Tibial nerve (tissue), 4 donors: ENCODE measurements at regions not wholly inside any gene's neighbourhood (a gene's known extent, or its start where the extent isn't known, plus 50 kb on each side); places are given as distances from the start of the nearest gene placed in this dataset.

Experiments used
- DNase-seq, 2 donors: peaks; one replicate each; pipeline ENCODE4 v3.0.0-alpha.2; 2019; ENCODE audit warnings: low spot score in 2 of 2
- H3K27ac ChIP-seq, 4 donors: fragments of 200-600 bp; sonication (generic) in 3 of 4; one replicate each; pipeline ENCODE4 v1.5.1; 2017 to 2019; ENCODE audit warnings: mild to moderate bottlenecking in 1 of 4
- H3K27me3 ChIP-seq, 2 donors: fragments of 200-600 bp; sonication (generic) in 1 of 2; one replicate each; pipeline versions ENCODE4 v1.5.1 to v1.6.0; 2017 to 2019
- H3K36me3 ChIP-seq, 3 donors: fragments of 200-600 bp; sonication (generic); one replicate each; pipeline ENCODE4 v1.5.1; 2018 to 2019
- H3K4me1 ChIP-seq, 4 donors: fragments of 200-600 bp; sonication (generic) in 3 of 4; one replicate each; pipeline ENCODE4 v1.5.1; 2017 to 2019
- H3K4me3 ChIP-seq, 4 donors: fragments of 200-600 bp; sonication (generic) in 3 of 4; one replicate each; pipeline ENCODE4 v1.5.1; 2017 to 2019; ENCODE audit warnings: mild to moderate bottlenecking in 1 of 4, moderate library complexity in 1 of 4
- H3K9me3 ChIP-seq, 4 donors: fragments of 200-600 bp; sonication (generic) in 3 of 4; one replicate each; pipeline ENCODE4 v1.5.1; 2017 to 2019
- EP300 ChIP-seq, 2 donors: sonication (generic); formaldehyde crosslinking; IDR thresholded peaks; one replicate each; pipeline ENCODE4 v1.6.1; 2017; ENCODE audit warnings: antibody characterized with exemption in 2 of 2, mild to moderate bottlenecking in 1 of 2
- POLR2A ChIP-seq, 2 donors: fragments of 450-650 bp; IDR thresholded peaks; one replicate each; pipeline ENCODE4 v1.6.1; 2017; ENCODE audit warnings: antibody characterized with exemption in 2 of 2, mild to moderate bottlenecking in 2 of 2, moderate library complexity in 2 of 2
- WGBS, 2 donors: methylation state at CpG; one replicate each; pipeline ENCODE4 v1.1.5; 2018; 5-methylcytosine and 5-hydroxymethylcytosine counted together
- TF ChIP-seq, protein P1 (sequence below), 5 experiments: fragments of 200-600 bp in 3 of 5; fragments of 450-650 bp in 2 of 5; sonication (generic) in 3 of 5; IDR thresholded peaks; one replicate each; pipeline ENCODE4 v1.5.1; 2016 to 2019; ENCODE audit warnings: antibody characterized with exemption in 5 of 5, mild to moderate bottlenecking in 3 of 5, moderate library complexity in 2 of 5

DNA sequence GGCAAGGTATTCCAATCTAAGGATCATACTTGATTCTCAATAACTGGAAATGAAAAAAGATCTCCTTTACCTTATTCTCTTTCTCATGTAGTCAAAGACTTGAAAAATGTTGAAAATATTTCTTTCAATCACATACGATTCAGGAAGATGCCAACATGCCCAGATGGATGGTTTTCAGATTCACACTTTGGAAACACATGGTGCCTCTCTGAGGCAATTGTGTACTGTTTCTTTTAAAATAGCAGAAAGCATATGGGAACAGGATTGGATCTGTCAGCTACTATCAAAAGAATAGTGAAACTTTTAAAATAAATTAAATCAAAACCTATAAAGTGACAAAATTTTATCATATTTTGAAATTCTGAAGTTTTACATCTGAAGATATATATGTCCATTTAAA is 222.4 kb downstream of the SPRY2 start:
- Histone ChIP-seq H3K4me3 (no peak overlapping the region), H3K4me1 (no peaks in the 10 kb centered on the region), H3K36me3 (no peaks in the 10 kb centered on the region), H3K27me3 (no peaks in the 10 kb centered on the region), H3K9me3 (no peaks in the 10 kb centered on the region), H3K27ac (no peak overlapping the region)
- WGBS, 2 donors, result 94 to 100% methylated on average over 1 of the region's 1 CpG
- TF ChIP-seq EP300 (IDR thresholded peaks at IDR 0.05), result no peak
- TF ChIP-seq POLR2A (IDR thresholded peaks at IDR 0.05), result no peak
- TF ChIP-seq, protein P1, sequence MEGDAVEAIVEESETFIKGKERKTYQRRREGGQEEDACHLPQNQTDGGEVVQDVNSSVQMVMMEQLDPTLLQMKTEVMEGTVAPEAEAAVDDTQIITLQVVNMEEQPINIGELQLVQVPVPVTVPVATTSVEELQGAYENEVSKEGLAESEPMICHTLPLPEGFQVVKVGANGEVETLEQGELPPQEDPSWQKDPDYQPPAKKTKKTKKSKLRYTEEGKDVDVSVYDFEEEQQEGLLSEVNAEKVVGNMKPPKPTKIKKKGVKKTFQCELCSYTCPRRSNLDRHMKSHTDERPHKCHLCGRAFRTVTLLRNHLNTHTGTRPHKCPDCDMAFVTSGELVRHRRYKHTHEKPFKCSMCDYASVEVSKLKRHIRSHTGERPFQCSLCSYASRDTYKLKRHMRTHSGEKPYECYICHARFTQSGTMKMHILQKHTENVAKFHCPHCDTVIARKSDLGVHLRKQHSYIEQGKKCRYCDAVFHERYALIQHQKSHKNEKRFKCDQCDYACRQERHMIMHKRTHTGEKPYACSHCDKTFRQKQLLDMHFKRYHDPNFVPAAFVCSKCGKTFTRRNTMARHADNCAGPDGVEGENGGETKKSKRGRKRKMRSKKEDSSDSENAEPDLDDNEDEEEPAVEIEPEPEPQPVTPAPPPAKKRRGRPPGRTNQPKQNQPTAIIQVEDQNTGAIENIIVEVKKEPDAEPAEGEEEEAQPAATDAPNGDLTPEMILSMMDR (IDR thresholded peaks at IDR 0.05), result no peak
- DNase-seq, result no peak

DNA sequence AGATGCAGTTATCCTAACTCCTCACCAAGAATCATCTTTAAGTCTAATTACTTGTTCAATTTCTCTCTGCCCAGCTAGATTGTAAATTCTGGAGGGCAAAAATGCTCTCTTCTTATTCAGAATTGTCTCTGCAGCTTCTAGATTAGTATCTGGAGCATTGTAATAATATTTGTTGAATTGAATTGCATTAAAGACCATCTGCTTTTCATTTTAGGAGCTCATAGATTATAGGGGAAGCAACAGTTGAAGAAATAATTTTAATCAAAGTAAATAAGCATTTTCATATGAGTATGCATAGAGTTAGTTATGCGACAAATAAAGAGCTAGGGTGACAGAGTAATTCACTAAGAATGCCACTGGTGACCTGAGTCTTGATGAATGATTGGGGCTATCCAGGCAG is 222.8 kb downstream of the SPRY2 start:
- Histone ChIP-seq H3K4me1 (no peaks in the 10 kb centered on the region), H3K27ac (no peak overlapping the region), H3K9me3 (no peaks in the 10 kb centered on the region), H3K4me3 (no peak overlapping the region), H3K36me3 (no peaks in the 10 kb centered on the region), H3K27me3 (no peaks in the 10 kb centered on the region)
- 88% methylated on average over 1 of the region's 1 CpG for WGBS, 2 donors
- no peak for TF ChIP-seq EP300 (IDR thresholded peaks at IDR 0.05)
- TF ChIP-seq, protein P1 (IDR thresholded peaks at IDR 0.05), result no peak
- no peak for TF ChIP-seq POLR2A (IDR thresholded peaks at IDR 0.05)
- no peak for DNase-seq

GRCh38 chr13:80117515-80117914 is 223.4 kb downstream of the SPRY2 start:
- 92 to 95% methylated on average over 2 of the region's 2 CpGs for WGBS, 2 donors

GRCh38 chr13:80116107-80116506 is 224.8 kb downstream of the SPRY2 start:
- 52 to 60% methylated on average over 3 of the region's 3 CpGs for WGBS, 2 donors

More at GRCh38 chr13:80117515-80117914, 223.4 kb downstream of the SPRY2 start:
- H3K4me1 ChIP-seq, result no peaks in the 10 kb centered on the region
- no peak overlapping the region for H3K27ac ChIP-seq
- TF ChIP-seq EP300 (IDR thresholded peaks at IDR 0.05) (no peak), POLR2A (IDR thresholded peaks at IDR 0.05) (no peak)
- no peak overlapping the region for H3K4me3 ChIP-seq
- no peaks in the 10 kb centered on the region for H3K9me3 ChIP-seq
- DNase-seq, result no peak
- H3K27me3 ChIP-seq, result no peaks in the 10 kb centered on the region
- no peaks in the 10 kb centered on the region for H3K36me3 ChIP-seq

GRCh38 chr13:80115616-80116015 is 225.3 kb downstream of the SPRY2 start:
- Histone ChIP-seq H3K9me3 (no peaks in the 10 kb centered on the region), H3K4me1 (no peaks in the 10 kb centered on the region), H3K27me3 (no peaks in the 10 kb centered on the region), H3K4me3 (no peak overlapping the region), H3K36me3 (no peaks in the 10 kb centered on the region), H3K27ac (no peak overlapping the region)
- no peak for DNase-seq
- no peak for TF ChIP-seq POLR2A (IDR thresholded peaks at IDR 0.05)
- no peak for TF ChIP-seq EP300 (IDR thresholded peaks at IDR 0.05)
- TF ChIP-seq, protein P1 (IDR thresholded peaks at IDR 0.05), result no peak
- 73 to 85% methylated on average over 1 of the region's 1 CpG for WGBS, 2 donors

More at GRCh38 chr13:80116107-80116506, 224.8 kb downstream of the SPRY2 start:
- H3K9me3 ChIP-seq, result no peaks in the 10 kb centered on the region
- H3K27me3 ChIP-seq, result no peaks in the 10 kb centered on the region
- H3K4me3 ChIP-seq, result no peak overlapping the region
- no peak for DNase-seq
- no peak overlapping the region for H3K27ac ChIP-seq
- H3K4me1 ChIP-seq, result no peaks in the 10 kb centered on the region
- TF ChIP-seq, protein P1 (IDR thresholded peaks at IDR 0.05), result no peak
- TF ChIP-seq EP300 (IDR thresholded peaks at IDR 0.05) (no peak), POLR2A (IDR thresholded peaks at IDR 0.05) (no peak)
- no peaks in the 10 kb centered on the region for H3K36me3 ChIP-seq
